NCI-H524 treated with DMSO at 0.1 percent for 48 hours (cell line): ENCODE measurements at regions not wholly inside any gene's neighbourhood (a gene's known extent, or its start where the extent isn't known, plus 50 kb on each side); places are given as distances from the start of the nearest gene placed in this dataset.
"Not testable (repeated sequence)": the region's sequence is repeated elsewhere in the genome, so short reads cannot be mapped to it uniquely, and the experiment has no call there.

Experiments
- DNase-seq: peaks from one replicate; lab custom pipeline; 2025; lab: John Stamatoyannopoulos, UW

DNA sequence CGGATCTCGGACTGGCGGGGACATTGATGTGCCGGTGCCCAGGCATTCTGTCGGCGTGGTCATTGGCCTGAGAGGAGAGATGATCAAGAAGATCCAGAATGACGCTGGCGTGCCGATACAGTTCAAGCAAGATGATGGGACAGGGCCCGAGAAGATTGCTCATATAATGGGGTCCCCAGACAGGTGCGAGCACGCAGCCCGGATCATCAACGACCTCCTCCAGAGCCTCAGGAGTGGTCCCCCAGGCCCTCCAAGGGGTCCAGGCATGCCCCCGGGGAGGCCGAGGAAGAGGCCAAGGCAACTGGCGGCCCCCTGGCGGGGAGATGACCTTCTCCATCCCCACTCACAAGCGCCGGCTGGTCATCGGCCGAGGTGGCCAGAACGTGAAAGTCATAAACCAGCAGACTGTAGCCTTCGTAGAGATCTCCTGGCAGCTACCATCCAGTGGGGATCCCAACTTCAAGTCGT, 106.5 kb upstream of the MTAP start:
- no peak for DNase-seq

DNA sequence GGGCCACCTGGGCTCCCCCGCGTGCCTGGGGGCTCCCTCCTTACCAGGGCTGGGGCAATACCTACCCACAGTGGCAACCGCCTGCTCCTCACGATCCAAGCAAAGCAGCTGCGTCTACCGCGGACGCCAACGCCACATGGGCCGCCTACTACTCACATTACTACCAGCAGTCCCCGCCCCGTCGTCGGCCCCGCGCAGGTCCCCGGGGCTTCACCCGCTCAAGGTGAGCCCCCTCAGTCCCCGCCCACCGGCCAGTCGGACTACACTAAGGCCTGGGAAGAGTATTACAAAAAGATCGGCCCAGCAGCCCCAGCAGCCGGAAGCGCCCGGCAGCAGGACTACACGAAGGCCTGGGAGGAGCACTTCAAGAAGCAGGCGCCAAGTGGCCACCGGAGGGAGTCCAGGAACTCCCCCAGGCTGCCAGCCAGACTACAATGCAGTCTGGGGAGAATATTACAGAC, 106.0 kb upstream of the MTAP start:
- DNase-seq: no peak

DNA sequence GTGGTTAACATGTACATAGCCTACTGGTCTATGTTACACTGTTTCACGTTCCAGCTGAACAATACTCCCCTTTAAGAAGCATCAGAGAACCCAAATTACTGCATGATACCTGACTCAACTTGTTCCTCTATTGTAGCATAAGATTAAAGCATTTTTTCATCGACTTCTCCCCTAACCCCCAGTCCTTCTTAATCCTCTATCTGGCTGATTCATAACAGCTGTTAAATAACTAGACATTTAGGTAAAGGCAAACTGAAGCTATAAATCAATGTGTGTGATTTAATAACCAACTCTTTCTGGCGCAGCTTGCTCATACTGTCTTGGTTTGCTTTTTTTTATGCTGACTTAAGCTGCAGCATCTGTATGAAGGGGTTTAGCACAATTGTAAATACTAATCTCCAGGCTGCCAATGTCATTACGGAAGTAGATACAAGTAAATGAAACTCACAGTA, 94.2 kb upstream of the MTAP start:
- no peak for DNase-seq

DNA sequence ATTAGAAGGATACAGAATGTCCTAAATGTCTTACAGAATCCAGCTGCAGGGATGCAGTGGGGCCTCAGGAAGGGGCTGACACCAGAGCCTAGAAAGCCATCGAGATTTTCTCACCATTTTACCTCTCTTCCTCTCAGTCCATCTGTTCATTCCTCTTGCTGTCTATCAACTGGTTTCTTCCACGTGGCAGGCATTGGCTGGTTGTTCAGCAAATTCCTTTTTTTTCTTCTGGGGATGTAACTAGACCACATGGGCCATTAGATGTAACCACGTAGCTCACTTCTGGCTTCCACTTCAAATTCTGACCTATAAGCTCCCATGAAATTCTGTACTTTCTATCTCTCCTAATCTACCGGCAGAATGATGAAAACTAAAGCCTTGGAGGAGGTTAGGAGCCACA, 93.6 kb upstream of the MTAP start:
- no peak for DNase-seq

DNA sequence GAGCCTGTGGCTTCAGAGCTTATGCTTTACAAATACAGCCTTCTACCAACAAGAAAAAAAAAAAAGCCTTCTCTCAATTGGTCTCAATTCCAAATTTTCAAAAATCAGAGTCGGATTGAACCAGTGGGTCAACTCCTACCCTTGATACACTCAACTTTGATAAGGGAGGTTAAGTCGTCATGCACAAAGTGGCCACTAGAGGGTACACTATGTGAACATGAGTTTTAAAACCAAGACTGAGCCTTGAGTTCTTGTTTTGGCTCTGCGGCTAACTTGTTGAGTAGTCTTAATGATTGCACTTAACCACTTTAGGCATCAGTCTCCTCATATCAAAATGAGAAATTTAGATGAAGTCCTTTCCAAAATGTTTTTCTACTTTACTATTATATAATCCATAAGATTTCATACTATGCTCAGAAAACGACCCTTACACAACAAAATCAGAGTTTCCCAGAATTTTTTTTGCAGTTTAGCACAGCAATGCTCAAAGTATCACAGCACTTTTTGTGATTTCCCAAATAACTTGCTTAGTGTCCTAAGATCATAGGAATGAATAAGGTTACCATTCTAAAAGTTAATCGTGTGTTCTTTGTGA, 92.9 kb upstream of the MTAP start:
- DNase-seq: no peak

- DNase-seq: no peak
These were observed 91.8 kb upstream of the MTAP start for GRCh38 chr9:21710548-21711191.

GRCh38 chr9:21711504-21711903, 90.9 kb upstream of the MTAP start:
- peak; percentile 29 for DNase-seq

DNA sequence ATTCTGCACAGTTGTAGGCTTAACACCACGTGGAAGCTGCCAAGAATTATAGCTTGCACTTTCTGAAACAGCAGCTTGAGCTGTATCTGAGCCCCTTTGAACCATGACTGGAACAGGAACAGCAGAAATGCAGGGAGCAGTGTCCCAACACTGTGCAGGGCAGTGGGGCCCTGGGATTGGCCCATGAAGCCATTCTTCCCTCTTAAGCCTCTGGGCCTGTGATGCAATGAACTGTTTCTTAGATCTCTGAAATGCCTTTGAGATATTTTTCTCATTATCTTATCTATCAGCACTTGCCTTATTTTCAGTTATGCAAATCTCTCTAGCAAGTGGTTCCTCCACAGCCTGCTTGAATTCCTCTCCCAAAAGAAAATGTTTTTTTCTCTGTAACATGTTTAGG, 87.0 kb upstream of the MTAP start:
- no peak for DNase-seq

GRCh38 chr9:21720758-21721157, 81.7 kb upstream of the MTAP start:
- DNase-seq: no peak

GRCh38 chr9:21727411-21727810, 75.0 kb upstream of the MTAP start:
- DNase-seq: not testable (repeated sequence)

DNA sequence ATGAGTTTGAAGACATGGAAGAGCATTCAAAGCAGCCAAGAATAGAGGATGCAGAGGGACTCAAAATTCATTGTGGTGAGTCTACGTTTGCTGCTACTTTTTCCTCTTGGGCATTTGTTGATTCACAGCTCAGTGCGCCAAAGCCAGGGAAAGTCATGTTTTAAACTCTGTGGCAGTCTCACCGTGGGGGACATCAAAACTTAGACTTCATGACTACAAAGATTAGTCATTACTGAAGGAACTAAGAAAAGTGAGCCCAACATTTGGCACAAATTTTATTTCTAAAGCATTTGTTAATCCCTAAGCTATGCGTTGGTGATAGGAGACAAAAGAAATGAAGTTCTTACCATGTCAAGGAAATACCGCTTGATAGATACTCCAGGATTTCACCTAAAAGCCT, 73.7 kb upstream of the MTAP start:
- no peak for DNase-seq

- DNase-seq: no peak
These were observed 72.8 kb upstream of the MTAP start for GRCh38 chr9:21729648-21730047.

DNA sequence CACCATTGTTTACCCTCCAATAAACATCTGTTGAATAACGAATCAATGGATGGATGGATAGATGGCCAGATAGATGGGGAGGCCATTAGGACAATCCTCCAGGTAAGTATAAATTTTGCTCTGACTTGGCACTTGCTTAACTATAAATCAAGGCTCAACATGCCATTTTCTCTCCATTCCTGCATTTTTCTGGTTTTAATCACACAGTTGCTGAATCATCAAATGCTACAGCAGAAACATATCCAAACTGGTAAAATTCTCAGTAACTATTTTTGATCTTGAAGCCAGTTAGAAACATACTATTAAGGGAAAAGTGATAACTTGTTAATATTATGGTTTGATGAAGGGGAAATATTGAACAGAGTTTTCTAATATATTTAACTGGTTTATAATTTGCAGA, 71.5 kb upstream of the MTAP start:
- no peak for DNase-seq

DNA sequence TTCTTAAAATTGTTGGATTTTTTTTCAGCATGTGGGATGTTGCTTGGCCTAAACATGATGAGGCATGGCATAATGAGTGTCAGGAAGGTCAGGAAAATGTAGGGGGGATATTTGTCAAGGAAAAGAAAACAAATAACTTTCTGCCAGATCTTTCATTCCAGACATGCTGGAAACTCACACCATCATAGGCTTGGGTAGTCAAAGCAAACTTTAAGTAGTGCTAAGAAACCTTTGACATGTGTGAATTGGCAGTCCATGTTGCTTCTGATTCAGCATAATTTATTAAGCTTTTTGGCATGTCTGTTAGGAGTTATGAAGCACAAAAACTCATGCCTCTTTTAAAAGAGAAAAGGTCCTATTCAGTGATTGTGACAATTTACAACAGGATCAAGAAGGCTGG, 61.3 kb upstream of the MTAP start:
- DNase-seq: no peak

- no peak for DNase-seq
These were observed 58.1 kb upstream of the MTAP start for GRCh38 chr9:21744320-21744719.

DNA sequence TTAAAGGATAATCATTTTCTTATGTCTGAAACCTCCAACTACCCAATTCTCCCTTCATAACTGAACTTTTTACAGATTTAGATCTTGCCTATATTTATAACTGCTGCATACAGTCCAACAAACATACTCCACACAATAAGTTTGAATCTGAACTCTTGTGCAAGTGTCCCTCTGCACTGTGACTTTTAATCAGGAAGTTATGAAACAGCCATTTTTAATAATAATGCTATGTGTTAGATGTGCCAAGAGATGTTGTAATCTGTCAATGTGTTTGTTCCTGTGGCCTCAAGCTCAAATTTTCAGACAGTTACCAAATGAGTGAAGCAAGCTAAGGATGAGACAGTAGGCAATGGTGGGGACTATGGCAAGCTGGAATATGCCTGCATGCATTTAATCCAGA, 57.6 kb upstream of the MTAP start:
- no peak for DNase-seq

DNA sequence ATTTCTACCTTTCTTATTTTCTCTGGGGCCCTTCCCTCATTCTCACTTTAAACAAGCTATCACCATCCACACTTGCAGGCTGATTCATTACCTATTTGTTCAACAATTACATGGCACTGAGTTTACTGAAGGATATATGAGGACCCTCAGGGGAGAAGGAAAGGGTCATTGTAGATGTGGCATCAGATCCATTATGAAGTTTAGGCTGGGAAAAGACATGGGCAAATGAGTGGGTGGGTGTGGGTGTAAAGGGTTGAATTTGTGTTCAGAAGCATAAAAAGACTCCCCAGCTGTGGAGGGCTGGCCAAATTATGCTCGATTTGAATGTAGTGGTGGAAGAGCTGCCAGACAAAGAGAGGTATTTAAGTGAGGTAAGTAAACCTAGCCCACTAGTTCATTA, 55.9 kb upstream of the MTAP start:
- no peak for DNase-seq

DNA sequence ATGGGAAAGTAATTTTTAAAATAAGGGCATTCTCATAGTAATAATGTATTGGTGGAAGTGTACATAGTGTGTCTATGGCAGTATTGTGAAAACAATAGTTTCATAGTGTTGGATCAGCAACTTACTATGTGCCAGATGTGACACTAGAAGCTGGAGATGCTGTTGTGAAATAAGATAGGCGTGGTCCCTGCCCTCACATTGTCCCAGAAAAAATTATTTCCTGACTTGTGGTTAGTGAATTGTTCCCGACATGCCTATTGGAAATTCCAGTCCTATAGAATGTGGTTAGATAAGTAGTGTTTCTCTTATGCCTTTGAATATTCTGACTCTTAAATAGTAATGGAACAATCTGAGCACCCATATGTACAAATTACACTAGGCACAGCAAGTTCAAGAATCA, 55.3 kb upstream of the MTAP start:
- no peak for DNase-seq

DNA sequence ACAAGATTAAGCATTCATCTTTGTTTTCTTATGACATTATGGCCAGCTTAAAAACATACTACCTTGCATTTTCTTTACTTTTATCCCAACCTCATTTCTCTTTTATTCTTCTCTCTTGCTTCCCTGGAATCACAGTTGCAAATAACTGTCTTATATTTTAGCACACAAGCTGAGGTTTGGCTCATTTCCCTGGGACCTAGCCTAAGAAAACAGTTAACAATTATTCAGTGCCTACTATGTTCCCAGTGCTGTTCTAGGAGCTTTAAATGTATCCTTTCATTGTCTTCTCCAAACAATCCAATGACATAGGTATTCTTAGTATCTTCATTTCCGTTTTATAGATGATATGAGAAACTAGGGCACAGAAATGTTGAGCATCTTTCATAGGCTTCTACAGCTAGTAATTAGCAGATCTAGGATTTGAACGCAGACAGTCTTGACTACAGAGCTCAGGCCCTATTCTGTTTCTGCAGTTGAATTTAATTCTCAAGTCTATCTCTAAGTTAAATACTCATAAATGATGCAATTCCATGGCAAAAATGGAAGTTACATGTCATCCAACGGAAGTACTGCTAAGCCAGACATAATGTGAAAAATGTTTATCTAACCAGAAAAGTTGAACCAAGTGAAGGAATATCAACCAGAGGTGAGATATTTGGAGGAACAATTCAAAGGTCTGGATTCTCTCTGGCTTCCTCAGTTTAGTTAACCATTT, 52.3 kb upstream of the MTAP start:
- DNase-seq: no peak

DNA sequence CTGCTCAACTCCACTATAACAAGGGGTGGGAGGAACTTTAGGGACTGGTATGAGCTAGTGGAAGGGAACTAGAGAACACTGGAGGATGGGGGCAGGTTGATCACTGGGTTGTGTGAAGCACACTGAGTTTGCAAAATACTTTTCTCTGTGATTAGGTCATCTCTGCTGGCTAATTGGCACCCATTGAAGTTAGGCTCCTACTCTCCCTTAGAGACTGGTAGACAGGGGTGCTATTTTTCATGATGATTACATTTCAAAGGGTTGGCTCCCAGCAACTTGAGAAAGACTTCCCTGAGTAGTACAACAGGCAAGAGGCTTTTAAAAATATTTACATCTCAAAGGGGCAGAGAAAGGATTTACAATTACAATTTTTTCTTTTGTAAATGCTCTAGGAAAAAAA, 50.4 kb upstream of the MTAP start:
- DNase-seq: no peak
